SK-N-SH (cell line): ENCODE measurements at regions not wholly inside any gene's neighbourhood (a gene's known extent, or its start where the extent isn't known, plus 50 kb on each side); places are given as distances from the start of the nearest gene placed in this dataset.

Source experiments
- EP300 ChIP-seq, 2 experiments: IDR thresholded peaks; 2 replicates each; pipeline versions ENCODE4 v1.4.0 to v1.6.1; 2012; ENCODE audit warnings: borderline replicate concordance in 1 of 2, low read depth in 1 of 2, low read length in 1 of 2
- FOSL2 ChIP-seq: IDR thresholded peaks from 2 replicates; pipeline ENCODE4 v1.4.0; 2012; ENCODE audit warnings: low read depth, mild to moderate bottlenecking, moderate library complexity, borderline replicate concordance
- POLR2AphosphoS5 ChIP-seq: IDR thresholded peaks from 2 replicates; pipeline ENCODE4 v1.6.1; 2012; ENCODE audit warnings: low read depth, low read length
- RCOR1 ChIP-seq: fragments of 150-350 bp; IDR thresholded peaks from 2 replicates; pipeline ENCODE4 v1.6.1; 2017; ENCODE audit warnings: antibody characterized with exemption, low read length
- TCF12 ChIP-seq: IDR thresholded peaks from 2 replicates; pipeline ENCODE4 v1.4.0; 2012
- TF ChIP-seq, protein P1 (sequence below): fragments of 200-600 bp; sonication (generic); IDR thresholded peaks from 2 replicates; pipeline ENCODE4 v1.6.1; 2017; ENCODE audit warnings: antibody characterized with exemption, mild to moderate bottlenecking, moderate library complexity
- TF ChIP-seq, protein P2 (sequence below): fragments of 150-350 bp; IDR thresholded peaks from 2 replicates; pipeline ENCODE4 v1.6.1; 2016; ENCODE audit warnings: mild to moderate bottlenecking, low read depth, low read length

DNA sequence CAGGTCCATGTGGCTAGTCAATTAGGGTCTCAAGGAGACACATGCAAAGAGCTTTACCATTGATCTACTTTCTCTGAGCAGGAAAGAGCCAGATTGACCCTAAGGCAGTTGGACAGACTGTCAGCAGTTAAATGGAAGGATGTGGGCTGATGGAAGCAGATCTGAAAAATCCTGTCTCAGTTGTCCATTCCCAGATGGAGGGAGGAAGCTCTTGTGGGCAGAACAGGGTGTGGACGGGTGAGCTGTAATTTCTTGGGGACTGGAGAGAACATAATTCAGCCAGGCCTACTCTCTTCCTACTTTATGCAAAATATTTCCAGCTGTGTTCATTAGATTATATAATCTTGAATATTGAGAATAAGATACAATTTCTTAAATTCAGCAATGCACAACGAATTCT lies 163.6 kb downstream of the GNAT3 start:
- no peak for TF ChIP-seq EP300 (IDR thresholded peaks at IDR 0.05; ENCODE audit: borderline replicate concordance in 1 of 2, low read depth in 1 of 2, low read length in 1 of 2)
- no peak for TF ChIP-seq TCF12
- TF ChIP-seq, protein P1, sequence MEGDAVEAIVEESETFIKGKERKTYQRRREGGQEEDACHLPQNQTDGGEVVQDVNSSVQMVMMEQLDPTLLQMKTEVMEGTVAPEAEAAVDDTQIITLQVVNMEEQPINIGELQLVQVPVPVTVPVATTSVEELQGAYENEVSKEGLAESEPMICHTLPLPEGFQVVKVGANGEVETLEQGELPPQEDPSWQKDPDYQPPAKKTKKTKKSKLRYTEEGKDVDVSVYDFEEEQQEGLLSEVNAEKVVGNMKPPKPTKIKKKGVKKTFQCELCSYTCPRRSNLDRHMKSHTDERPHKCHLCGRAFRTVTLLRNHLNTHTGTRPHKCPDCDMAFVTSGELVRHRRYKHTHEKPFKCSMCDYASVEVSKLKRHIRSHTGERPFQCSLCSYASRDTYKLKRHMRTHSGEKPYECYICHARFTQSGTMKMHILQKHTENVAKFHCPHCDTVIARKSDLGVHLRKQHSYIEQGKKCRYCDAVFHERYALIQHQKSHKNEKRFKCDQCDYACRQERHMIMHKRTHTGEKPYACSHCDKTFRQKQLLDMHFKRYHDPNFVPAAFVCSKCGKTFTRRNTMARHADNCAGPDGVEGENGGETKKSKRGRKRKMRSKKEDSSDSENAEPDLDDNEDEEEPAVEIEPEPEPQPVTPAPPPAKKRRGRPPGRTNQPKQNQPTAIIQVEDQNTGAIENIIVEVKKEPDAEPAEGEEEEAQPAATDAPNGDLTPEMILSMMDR: no peak
- no peak for TF ChIP-seq RCOR1
- TF ChIP-seq, protein P2, sequence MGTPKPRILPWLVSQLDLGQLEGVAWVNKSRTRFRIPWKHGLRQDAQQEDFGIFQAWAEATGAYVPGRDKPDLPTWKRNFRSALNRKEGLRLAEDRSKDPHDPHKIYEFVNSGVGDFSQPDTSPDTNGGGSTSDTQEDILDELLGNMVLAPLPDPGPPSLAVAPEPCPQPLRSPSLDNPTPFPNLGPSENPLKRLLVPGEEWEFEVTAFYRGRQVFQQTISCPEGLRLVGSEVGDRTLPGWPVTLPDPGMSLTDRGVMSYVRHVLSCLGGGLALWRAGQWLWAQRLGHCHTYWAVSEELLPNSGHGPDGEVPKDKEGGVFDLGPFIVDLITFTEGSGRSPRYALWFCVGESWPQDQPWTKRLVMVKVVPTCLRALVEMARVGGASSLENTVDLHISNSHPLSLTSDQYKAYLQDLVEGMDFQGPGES: no peak
- TF ChIP-seq FOSL2: no peak
- TF ChIP-seq POLR2AphosphoS5: no peak
